ENCODE measurements at regions not wholly inside any gene's neighbourhood (a gene's known extent, or its start where the extent isn't known, plus 50 kb on each side); places are given as distances from the start of the nearest gene placed in this dataset.

GRCh38 chr12:74145328-74145727 is 392.3 kb upstream of the ATXN7L3B start:
- H3K4me3 ChIP-seq (ENCODE audit: low read depth in 2 of 2, low read length in 2 of 2) = no peak overlapping the region
- in situ Hi-C loops (cut with HindIII; ENCODE audit: low pct_unique_long_range_greater_than_20kb, low sequenced_read_pairs) (no loop called here), intact Hi-C loops (cut with micrococcal nuclease; ENCODE audit: unreplicated experiment) (no loop called here)
- TF ChIP-seq CTCF (IDR thresholded peaks at IDR 0.05) = no peak
- no peak for TF ChIP-seq TCF7L2 (IDR thresholded peaks at IDR 0.05; ENCODE audit: low read depth, low read length)
- TF ChIP-seq SIN3A (IDR thresholded peaks at IDR 0.05; ENCODE audit: borderline replicate concordance, insufficient read depth, low read depth, low read length) = no peak
- no peak for TF ChIP-seq REST (IDR thresholded peaks at IDR 0.05; ENCODE audit: insufficient read depth in 1 of 2, low read depth in 2 of 2, low read length in 1 of 2)
- no peaks in the 10 kb centered on the region for H3K36me3 ChIP-seq (ENCODE audit: control insufficient read depth, insufficient read depth, low read length)
- H3K4me1 ChIP-seq (ENCODE audit: control insufficient read depth, insufficient read depth, low read length) = no peaks in the 10 kb centered on the region
- POLR2A ChIA-PET = interaction anchor here (0.6 kb wide), 1 partner anchor 11 kb away, joined by 4 read pairs; no protein-coding TSS in a partner anchor
- CTCF ChIA-PET = no interaction called here
- BruUV-seq (replicated peaks) = no TSS peak
- ATAC-seq (no peak), DNase-seq (ENCODE audit: low read depth, low spot score) (no peak)
- H3K27ac ChIP-seq (ENCODE audit: low read length) = no peak overlapping the region
- no peaks in the 10 kb centered on the region for H3K27me3 ChIP-seq (ENCODE audit: control insufficient read depth, insufficient read depth, low read length)
- H3K9me3 ChIP-seq (ENCODE audit: control insufficient read depth, insufficient read depth, low read depth, low read length) = no peaks in the 10 kb centered on the region

- intact Hi-C loops (cut with micrococcal nuclease; ENCODE audit: unreplicated experiment) (no loop called here), in situ Hi-C loops (cut with HindIII; ENCODE audit: low pct_unique_long_range_greater_than_20kb, low sequenced_read_pairs) (no loop called here)
- BruUV-seq (replicated peaks) = no TSS peak
- Histone ChIP-seq H3K4me3 (ENCODE audit: low read depth in 2 of 2, low read length in 2 of 2) (no peak overlapping the region), H3K9me3 (ENCODE audit: control insufficient read depth, insufficient read depth, low read depth, low read length) (no peaks in the 10 kb centered on the region), H3K4me1 (ENCODE audit: control insufficient read depth, insufficient read depth, low read length) (no peaks in the 10 kb centered on the region), H3K36me3 (ENCODE audit: control insufficient read depth, insufficient read depth, low read length) (no peaks in the 10 kb centered on the region), H3K27me3 (ENCODE audit: control insufficient read depth, insufficient read depth, low read length) (no peaks in the 10 kb centered on the region), H3K27ac (ENCODE audit: low read length) (no peak overlapping the region)
- DNase-seq (ENCODE audit: low read depth, low spot score) = no peak
- ATAC-seq = no peak
- POLR2A ChIA-PET = no interaction called here
- CTCF ChIA-PET = no interaction called here
- TF ChIP-seq POLR2AphosphoS5 (IDR thresholded peaks at IDR 0.05; ENCODE audit: low read depth, low read length) = no peak
- no peak for TF ChIP-seq REST (IDR thresholded peaks at IDR 0.05; ENCODE audit: insufficient read depth in 1 of 2, low read depth in 2 of 2, low read length in 1 of 2)
- no peak for TF ChIP-seq SIN3A (IDR thresholded peaks at IDR 0.05; ENCODE audit: borderline replicate concordance, insufficient read depth, low read depth, low read length)
- TF ChIP-seq CTCF (IDR thresholded peaks at IDR 0.05) = no peak
- no peak for TF ChIP-seq TCF7L2 (IDR thresholded peaks at IDR 0.05; ENCODE audit: low read depth, low read length)
Measured at GRCh38 chr12:74148849-74149248, 388.8 kb upstream of the ATXN7L3B start.

Data from Panc1 (cell line).